ENCODE measurements at regions not wholly inside any gene's neighbourhood (a gene's known extent, or its start where the extent isn't known, plus 50 kb on each side); places are given as distances from the start of the nearest gene placed in this dataset.

DNA sequence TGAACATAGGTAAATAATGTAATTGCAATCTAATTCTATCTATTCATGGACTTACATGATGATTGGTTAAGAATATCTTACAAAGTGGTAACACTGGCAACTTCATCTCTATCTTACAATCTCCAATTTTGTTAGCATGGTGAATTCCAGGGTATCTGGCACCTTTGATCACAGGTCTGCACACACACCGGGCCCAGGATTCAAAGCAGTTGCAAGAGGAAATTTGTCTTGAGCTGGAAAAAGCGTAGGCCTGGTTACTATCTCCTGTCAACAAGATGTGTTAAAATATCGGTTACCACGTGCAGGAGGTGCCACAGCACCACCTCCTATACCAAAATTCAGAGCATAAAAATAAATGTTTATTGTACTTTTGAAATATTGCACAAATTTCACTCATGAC lies 2428.4 kb downstream of the PCDH9 start:
- TF ChIP-seq, protein P1, sequence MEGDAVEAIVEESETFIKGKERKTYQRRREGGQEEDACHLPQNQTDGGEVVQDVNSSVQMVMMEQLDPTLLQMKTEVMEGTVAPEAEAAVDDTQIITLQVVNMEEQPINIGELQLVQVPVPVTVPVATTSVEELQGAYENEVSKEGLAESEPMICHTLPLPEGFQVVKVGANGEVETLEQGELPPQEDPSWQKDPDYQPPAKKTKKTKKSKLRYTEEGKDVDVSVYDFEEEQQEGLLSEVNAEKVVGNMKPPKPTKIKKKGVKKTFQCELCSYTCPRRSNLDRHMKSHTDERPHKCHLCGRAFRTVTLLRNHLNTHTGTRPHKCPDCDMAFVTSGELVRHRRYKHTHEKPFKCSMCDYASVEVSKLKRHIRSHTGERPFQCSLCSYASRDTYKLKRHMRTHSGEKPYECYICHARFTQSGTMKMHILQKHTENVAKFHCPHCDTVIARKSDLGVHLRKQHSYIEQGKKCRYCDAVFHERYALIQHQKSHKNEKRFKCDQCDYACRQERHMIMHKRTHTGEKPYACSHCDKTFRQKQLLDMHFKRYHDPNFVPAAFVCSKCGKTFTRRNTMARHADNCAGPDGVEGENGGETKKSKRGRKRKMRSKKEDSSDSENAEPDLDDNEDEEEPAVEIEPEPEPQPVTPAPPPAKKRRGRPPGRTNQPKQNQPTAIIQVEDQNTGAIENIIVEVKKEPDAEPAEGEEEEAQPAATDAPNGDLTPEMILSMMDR (IDR thresholded peaks at IDR 0.05; ENCODE audit: insufficient read depth, low read depth, low read length) = no peak
- TF ChIP-seq EZH2 (IDR thresholded peaks at IDR 0.05; ENCODE audit: insufficient read depth, low read length) = no peak

Measured in astrocyte (in vitro differentiated cells and primary cell).